K562 (cell line): ENCODE measurements at regions not wholly inside any gene's neighbourhood (a gene's known extent, or its start where the extent isn't known, plus 50 kb on each side); places are given as distances from the start of the nearest gene placed in this dataset.

ENCODE experiments used
- ATAC-seq: fragments of 200-7000 bp; cut with Tn5 transposase; 3 replicates; pipeline ENCODE4 v1.9.1; 2020; ENCODE audit warnings: moderate library complexity
- BruUV-seq: library from RNA; stranded (reverse); fragments of 400-500 nt; replicated peaks from 2 replicates; lab custom pipeline; 2021; lab: Mats Ljungman, UMichigan
- CTCF ChIA-PET: fragments of 300-600 bp; formaldehyde crosslinking; extraction: SDS; loops from one replicate; lab custom pipeline; 2021; ENCODE audit warnings: low intra/inter-chr PET ratio; lab: Yijun Ruan, JAX
- POLR2A ChIA-PET: fragments of 300-600, 350-650 bp; sonication (Branson Sonifier 250); formaldehyde crosslinking; extraction: SDS; loops from one replicate; lab custom pipeline; 2021; ENCODE audit warnings: antibody characterized with exemption, inconsistent platforms; lab: Yijun Ruan, JAX
- DNase-seq, 4 experiments: peaks; one replicate each; pipeline versions ENCODE4 v3.0.0 to v3.0.0-alpha.2; 2011 to 2018; ENCODE audit warnings: low spot score in 3 of 4, mixed read lengths in 3 of 4; ENCODE audit errors: extremely low read depth in 1 of 4
- FAIRE-seq: peaks from 2 replicates; lab custom pipeline; 2011; peaks lifted over from hg19 to GRCh38; lab: Jason Lieb, UNC
- H2AFZ ChIP-seq: 2 replicates; pipeline ENCODE4 v1.6.0; 2011; ENCODE audit warnings: low read depth, low read length, control low read depth, inconsistent platforms
- H3K27ac ChIP-seq: fragments of 200-600 bp; 3 replicates; pipeline ENCODE4 v1.8.0; 2011; ENCODE audit warnings: low read depth, mild to moderate bottlenecking, control low read depth, inconsistent platforms, low read length, moderate library complexity, mixed read lengths; ENCODE audit errors: extremely low read depth
- H3K27me3 ChIP-seq, 2 experiments: fragments of 300-600 bp in 1 of 2; 2 replicates in 1 of 2; 3 replicates in 1 of 2; pipeline versions ENCODE4 v1.6.0 to v1.8.0; 2011; ENCODE audit warnings: inconsistent platforms in 2 of 2, low read length in 2 of 2, mild to moderate bottlenecking in 1 of 2, mixed read lengths in 1 of 2, moderate library complexity in 1 of 2; ENCODE audit not compliant: control insufficient read depth in 2 of 2, insufficient read depth in 2 of 2
- H3K36me3 ChIP-seq: fragments of 300-600 bp; 3 replicates; pipeline ENCODE4 v1.8.0; 2011; ENCODE audit warnings: mild to moderate bottlenecking, low read length, inconsistent platforms; ENCODE audit not compliant: control insufficient read depth, insufficient read depth
- H3K4me1 ChIP-seq, 2 experiments: fragments of 200-600 bp in 1 of 2; replicated peaks in 1 of 2; 2 replicates in 1 of 2; 3 replicates in 1 of 2; pipeline versions ENCODE4 v1.5.1 to v1.8.0; 2011; ENCODE audit warnings: inconsistent platforms in 2 of 2, low read length in 2 of 2, mild to moderate bottlenecking in 1 of 2, mixed read lengths in 1 of 2, moderate library complexity in 1 of 2; ENCODE audit not compliant: control insufficient read depth in 2 of 2, insufficient read depth in 2 of 2
- H3K4me2 ChIP-seq: 2 replicates; pipeline ENCODE4 v1.6.1; 2011; ENCODE audit warnings: low read length, control low read depth, inconsistent platforms, mixed read lengths; ENCODE audit not compliant: insufficient read depth
- H3K4me3 ChIP-seq: fragments of 200-600 bp; sonication (generic), shearing (Covaris generic); 2 replicates; pipeline ENCODE4 v1.5.1; 2016; ENCODE audit warnings: control low read depth, inconsistent platforms
- H3K79me2 ChIP-seq: fragments of 200-600 bp; 3 replicates; pipeline ENCODE4 v1.8.0; 2011; ENCODE audit warnings: low read length, inconsistent platforms; ENCODE audit not compliant: control insufficient read depth, insufficient read depth
- H3K9ac ChIP-seq, 2 experiments: 2 replicates each; pipeline versions ENCODE4 v1.6.0 to v1.6.1; 2011; ENCODE audit warnings: low read depth in 2 of 2, low read length in 2 of 2, control low read depth in 1 of 2, inconsistent platforms in 1 of 2, mild to moderate bottlenecking in 1 of 2, mixed read lengths in 1 of 2; ENCODE audit not compliant: insufficient read depth in 1 of 2
- H3K9me1 ChIP-seq: one replicate; pipeline ENCODE4 v1.6.0; 2011; ENCODE audit warnings: inconsistent platforms, mild to moderate bottlenecking, low read length, moderate library complexity; ENCODE audit not compliant: control insufficient read depth, insufficient read depth
- H3K9me3 ChIP-seq: replicated peaks from 2 replicates; pipeline ENCODE4 v1.5.1; 2011; ENCODE audit warnings: low read depth, low read length, inconsistent platforms; ENCODE audit not compliant: control insufficient read depth, insufficient read depth
- H4K20me1 ChIP-seq: replicated peaks from 2 replicates; pipeline ENCODE4 v1.6.1; 2011; ENCODE audit warnings: low read length, inconsistent platforms, mixed read lengths; ENCODE audit not compliant: control insufficient read depth, insufficient read depth
- ADNP ChIP-seq: fragments of 200-800 bp; sonication (Bioruptor generic); IDR thresholded peaks from 2 replicates; pipeline ENCODE4 v1.6.1; 2016; ENCODE audit warnings: missing genetic modification characterization, missing compliant biosample characterization
- CHD4 ChIP-seq: fragments of 200-600 bp; sonication (generic); IDR thresholded peaks from 3 replicates; pipeline ENCODE4 v1.6.1; 2012; ENCODE audit warnings: low read depth, mild to moderate bottlenecking, mixed read lengths, low read length, inconsistent platforms; ENCODE audit not compliant: insufficient read depth, insufficient replicate concordance, poor library complexity, severe bottlenecking
- EWSR1 ChIP-seq: fragments of 450-650 bp; IDR thresholded peaks from 2 replicates; pipeline ENCODE4 v1.6.1; 2018; ENCODE audit warnings: borderline replicate concordance, mild to moderate bottlenecking, low read depth, moderate library complexity; ENCODE audit not compliant: partially characterized antibody
- GABPA ChIP-seq: fragments of 200-800 bp; sonication (Bioruptor generic); conservative IDR thresholded peaks from 2 replicates; pipeline ENCODE4 v1.6.1; 2016; ENCODE audit warnings: low read depth, missing genetic modification characterization, missing compliant biosample characterization
- GTF2A2 ChIP-seq: IDR thresholded peaks from 2 replicates; pipeline ENCODE4 v1.6.1; 2016; ENCODE audit warnings: mild to moderate bottlenecking, missing genetic modification characterization, missing compliant biosample characterization
- KDM4B ChIP-seq, 2 experiments: fragments of 450-650 bp in 1 of 2; sonication (generic) in 1 of 2; IDR thresholded peaks; 2 replicates each; pipeline ENCODE4 v1.6.1; 2016 to 2017; ENCODE audit warnings: borderline replicate concordance in 2 of 2, antibody characterized with exemption in 1 of 2, low read depth in 1 of 2, mild to moderate bottlenecking in 1 of 2
- KDM5B ChIP-seq: fragments of 200-600 bp; sonication (generic); IDR thresholded peaks from 2 replicates; pipeline ENCODE4 v1.6.1; 2012; ENCODE audit warnings: low read depth, mild to moderate bottlenecking, moderate library complexity, low read length, control low read depth, inconsistent platforms; ENCODE audit not compliant: insufficient replicate concordance
- RFX5 ChIP-seq: IDR thresholded peaks from 2 replicates; pipeline ENCODE4 v1.6.1; 2011; ENCODE audit warnings: low read depth, mild to moderate bottlenecking, improper control_type of control experiment, low read length
- SETDB1 ChIP-seq: IDR thresholded peaks from one replicate; pipeline ENCODE4 v1.6.1; 2012; ENCODE audit warnings: low read length, control low read depth, inconsistent platforms
- SP2 ChIP-seq: IDR thresholded peaks from 2 replicates; pipeline ENCODE4 v1.6.1; 2011; ENCODE audit warnings: mild to moderate bottlenecking, low read depth, low read length, moderate library complexity; ENCODE audit not compliant: poor library complexity, severe bottlenecking; ENCODE audit errors: extremely low read depth
- TCF7 ChIP-seq: sonication (generic); IDR thresholded peaks from 2 replicates; pipeline ENCODE4 v1.6.1; 2016; ENCODE audit warnings: antibody characterized with exemption, borderline replicate concordance
- U2AF2 ChIP-seq: fragments of 200-400 bp; formaldehyde crosslinking; optimal IDR thresholded peaks from 2 replicates; pipeline ENCODE3; 2017; ENCODE audit warnings: low read depth, mild to moderate bottlenecking, low read length
- UBTF ChIP-seq, 2 experiments: IDR thresholded peaks; 2 replicates each; pipeline ENCODE4 v1.6.1; 2012; ENCODE audit warnings: improper control_type of control experiment in 2 of 2, low read depth in 2 of 2, low read length in 2 of 2, borderline replicate concordance in 1 of 2
- ZFPM2 ChIP-seq: fragments of 250-450 bp; sonication (Bioruptor Pico); IDR thresholded peaks from 2 replicates; pipeline ENCODE4 v1.5.1; 2022; ENCODE audit warnings: mild to moderate bottlenecking
- WGBS: fragments of 100-300 bp; shearing (Covaris generic); methylation state at CpG from one replicate; pipeline ENCODE4 v1.1.6; 2016; ENCODE audit warnings: low coverage, mixed read lengths; ENCODE audit not compliant: insufficient coverage; ENCODE audit errors: missing lambda C conversion rate; 5-methylcytosine and 5-hydroxymethylcytosine counted together
- in situ Hi-C: fragments of 300-500 bp; cut with MboI; formaldehyde crosslinking; loops from 4 replicates; pipeline ENCODE4 v1.15.0; 2018; ENCODE audit warnings: inconsistent platforms, mixed read lengths
- intact Hi-C: fragments of 100-400 bp; cut with micrococcal nuclease; formaldehyde crosslinking; loops from 2 replicates; pipeline ENCODE4 v1.14.2; 2022
- TF ChIP-seq, protein P1 (sequence below): fragments of 450-650 bp; formaldehyde crosslinking; conservative IDR thresholded peaks from 2 replicates; pipeline ENCODE4 v1.4.0; 2022; ENCODE audit warnings: mild to moderate bottlenecking, missing genetic modification characterization

DNA sequence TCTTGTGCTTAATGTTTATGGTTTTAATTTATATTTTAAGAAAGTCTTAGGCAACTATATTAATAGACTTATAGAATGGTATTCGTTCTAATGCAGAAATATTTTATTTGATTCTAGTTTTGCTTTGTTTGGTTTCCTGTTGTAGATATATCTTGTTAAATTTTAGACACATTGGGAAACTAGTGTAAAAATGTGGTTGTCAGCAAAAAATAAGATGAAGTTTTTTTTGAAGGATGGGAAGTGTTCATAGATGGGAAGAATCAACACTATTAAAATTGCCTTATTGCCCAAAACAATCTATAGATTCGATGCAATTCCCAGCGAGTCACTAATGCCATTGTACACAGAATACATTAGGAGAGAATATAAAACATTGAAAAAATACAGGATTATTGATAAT is 278.9 kb downstream of the ZWINT start (continued):
- TF ChIP-seq UBTF (IDR thresholded peaks at IDR 0.05; ENCODE audit: borderline replicate concordance in 1 of 2, low read depth in 2 of 2, low read length in 2 of 2) (no peak), GTF2A2 (tag) (no peak), RFX5 (no peak)
- TF ChIP-seq, protein P1, sequence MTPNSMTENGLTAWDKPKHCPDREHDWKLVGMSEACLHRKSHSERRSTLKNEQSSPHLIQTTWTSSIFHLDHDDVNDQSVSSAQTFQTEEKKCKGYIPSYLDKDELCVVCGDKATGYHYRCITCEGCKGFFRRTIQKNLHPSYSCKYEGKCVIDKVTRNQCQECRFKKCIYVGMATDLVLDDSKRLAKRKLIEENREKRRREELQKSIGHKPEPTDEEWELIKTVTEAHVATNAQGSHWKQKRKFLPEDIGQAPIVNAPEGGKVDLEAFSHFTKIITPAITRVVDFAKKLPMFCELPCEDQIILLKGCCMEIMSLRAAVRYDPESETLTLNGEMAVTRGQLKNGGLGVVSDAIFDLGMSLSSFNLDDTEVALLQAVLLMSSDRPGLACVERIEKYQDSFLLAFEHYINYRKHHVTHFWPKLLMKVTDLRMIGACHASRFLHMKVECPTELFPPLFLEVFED (CRISPR knock-in tag): no peak

DNA sequence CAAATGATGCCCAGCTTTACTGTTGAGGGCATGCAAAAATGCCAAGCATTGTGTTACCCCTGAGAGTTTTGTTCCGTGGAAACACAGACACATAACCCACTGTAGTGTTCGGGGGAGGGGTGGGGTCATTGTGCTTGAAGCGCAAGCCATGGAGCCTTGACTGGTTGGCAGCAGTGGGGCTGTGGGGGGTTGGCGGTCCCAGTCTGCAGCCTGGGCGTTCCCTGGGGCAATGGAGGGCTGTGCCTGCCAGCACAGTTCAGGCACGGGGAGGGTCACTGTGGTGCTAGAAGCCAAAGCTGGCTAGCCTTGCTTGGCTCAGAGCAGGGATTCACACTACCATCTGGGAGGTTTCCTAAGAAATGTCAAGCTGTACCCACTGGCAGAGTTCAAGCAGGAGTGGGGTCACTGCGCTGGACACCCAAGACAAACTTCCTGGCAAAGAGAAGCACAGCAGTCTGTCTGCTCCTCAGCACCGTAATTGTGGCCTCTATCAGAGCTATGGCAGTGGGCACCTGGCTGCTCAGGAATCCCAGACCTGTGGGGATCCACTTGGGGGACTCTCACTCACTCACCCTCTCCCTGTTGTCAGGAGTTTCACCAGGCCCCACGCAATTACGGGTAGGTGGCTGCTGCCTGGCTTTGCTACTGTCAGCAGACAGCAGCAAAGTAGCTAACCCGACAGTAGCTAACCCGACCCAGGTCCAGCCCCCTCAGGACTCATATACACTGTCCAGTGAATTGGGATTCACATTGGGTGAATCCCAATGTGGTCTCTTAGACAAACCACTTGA is 292.4 kb downstream of the ZWINT start:
- H3K27me3 ChIP-seq: no peaks in the 10 kb centered on the region
- no peak overlapping the region for H3K27ac ChIP-seq
- H3K9me3 ChIP-seq: no peaks in the 10 kb centered on the region
- H3K4me3 ChIP-seq: no peak overlapping the region
- no peak for TF ChIP-seq EWSR1
- TF ChIP-seq GABPA: no peak
- TF ChIP-seq CHD4: no peak
- TF ChIP-seq ADNP: no peak
- no peak for TF ChIP-seq SETDB1
- no peak for TF ChIP-seq SP2
- no peak for TF ChIP-seq KDM4B (IDR thresholded peaks at IDR 0.05; ENCODE audit: borderline replicate concordance in 2 of 2, low read depth in 1 of 2)
- no peak for TF ChIP-seq ZFPM2 (CRISPR knock-in tag)
- no peak for TF ChIP-seq U2AF2
- no peak for TF ChIP-seq TCF7
- TF ChIP-seq KDM5B: no peak
- 2% methylated on average over 12 of the region's 12 CpGs for WGBS
- no peak for DNase-seq
- no peaks in the 10 kb centered on the region for H3K36me3 ChIP-seq
- no peak overlapping the region for H3K4me2 ChIP-seq
- in situ Hi-C loops: no loop called here
- BruUV-seq: no TSS peak
- intact Hi-C loops: no loop called here
- no peaks in the 10 kb centered on the region for H3K79me2 ChIP-seq
- no peaks in the 10 kb centered on the region for H4K20me1 ChIP-seq
- ChIA-PET POLR2A (no interaction called here), CTCF (no interaction called here)
- no peak for ATAC-seq
- H3K4me1 ChIP-seq: no peaks in the 10 kb centered on the region
- H3K9me1 ChIP-seq: no peaks in the 10 kb centered on the region
- no peak overlapping the region for H3K9ac ChIP-seq
- FAIRE-seq: no peak
- no peak overlapping the region for H2AFZ ChIP-seq
